B cell (primary cell): ENCODE measurements at regions not wholly inside any gene's neighbourhood (a gene's known extent, or its start where the extent isn't known, plus 50 kb on each side); places are given as distances from the start of the nearest gene placed in this dataset.

Experiments used
- EZH2 ChIP-seq: IDR thresholded peaks from 2 replicates; pipeline ENCODE4 v1.6.1; 2012; ENCODE audit warnings: borderline replicate concordance, low read depth, mild to moderate bottlenecking, moderate library complexity, low read length; ENCODE audit not compliant: insufficient read depth, poor library complexity, severe bottlenecking
- TF ChIP-seq, protein P1 (sequence below): fragments of 200-600 bp; IDR thresholded peaks from one replicate; pipeline ENCODE4 v1.8.0; 2022; ENCODE audit warnings: antibody characterized with exemption, mild to moderate bottlenecking

DNA sequence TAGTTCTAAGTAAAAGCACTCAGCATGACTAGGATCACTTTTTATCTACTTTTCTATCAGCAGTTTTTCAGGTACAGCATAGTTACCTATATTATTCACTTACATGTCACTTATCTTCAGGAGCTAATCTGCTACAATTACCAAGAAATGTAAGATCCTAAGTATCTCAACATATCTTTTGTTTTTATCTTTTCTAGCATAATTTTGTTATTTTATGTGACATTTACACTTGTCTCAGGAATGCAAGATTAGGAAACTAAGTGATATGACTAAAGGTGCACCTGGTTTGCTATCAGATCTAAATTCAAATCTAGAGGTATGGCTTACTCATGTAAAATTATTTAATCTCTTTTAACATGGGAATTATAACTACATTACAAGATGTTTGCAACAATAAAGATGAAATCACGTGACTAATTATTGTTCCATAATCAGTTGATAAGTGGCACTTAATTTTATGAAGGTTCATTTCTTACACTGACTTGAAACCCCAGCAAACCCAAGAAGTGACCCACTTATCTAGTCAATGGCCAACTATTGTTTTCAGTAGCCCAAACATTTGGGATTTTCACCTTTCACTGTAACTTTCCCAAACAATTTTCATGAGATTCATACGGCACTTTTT lies 390.3 kb upstream of the PCDH15 start:
- TF ChIP-seq, protein P1, sequence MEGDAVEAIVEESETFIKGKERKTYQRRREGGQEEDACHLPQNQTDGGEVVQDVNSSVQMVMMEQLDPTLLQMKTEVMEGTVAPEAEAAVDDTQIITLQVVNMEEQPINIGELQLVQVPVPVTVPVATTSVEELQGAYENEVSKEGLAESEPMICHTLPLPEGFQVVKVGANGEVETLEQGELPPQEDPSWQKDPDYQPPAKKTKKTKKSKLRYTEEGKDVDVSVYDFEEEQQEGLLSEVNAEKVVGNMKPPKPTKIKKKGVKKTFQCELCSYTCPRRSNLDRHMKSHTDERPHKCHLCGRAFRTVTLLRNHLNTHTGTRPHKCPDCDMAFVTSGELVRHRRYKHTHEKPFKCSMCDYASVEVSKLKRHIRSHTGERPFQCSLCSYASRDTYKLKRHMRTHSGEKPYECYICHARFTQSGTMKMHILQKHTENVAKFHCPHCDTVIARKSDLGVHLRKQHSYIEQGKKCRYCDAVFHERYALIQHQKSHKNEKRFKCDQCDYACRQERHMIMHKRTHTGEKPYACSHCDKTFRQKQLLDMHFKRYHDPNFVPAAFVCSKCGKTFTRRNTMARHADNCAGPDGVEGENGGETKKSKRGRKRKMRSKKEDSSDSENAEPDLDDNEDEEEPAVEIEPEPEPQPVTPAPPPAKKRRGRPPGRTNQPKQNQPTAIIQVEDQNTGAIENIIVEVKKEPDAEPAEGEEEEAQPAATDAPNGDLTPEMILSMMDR: no peak
- no peak for TF ChIP-seq EZH2
